Erythroblast (primary cell): ENCODE measurements at regions not wholly inside any gene's neighbourhood (a gene's known extent, or its start where the extent isn't known, plus 50 kb on each side); places are given as distances from the start of the nearest gene placed in this dataset.

ENCODE experiments used
- GATA1 ChIP-seq: IDR thresholded peaks from 2 replicates; pipeline ENCODE4 v1.6.1; 2011; ENCODE audit warnings: low read depth, mild to moderate bottlenecking, control low read depth, low read length, moderate library complexity
- POLR2A ChIP-seq: IDR thresholded peaks from 2 replicates; pipeline ENCODE4 v1.6.1; 2011; ENCODE audit warnings: mild to moderate bottlenecking, low read length

DNA sequence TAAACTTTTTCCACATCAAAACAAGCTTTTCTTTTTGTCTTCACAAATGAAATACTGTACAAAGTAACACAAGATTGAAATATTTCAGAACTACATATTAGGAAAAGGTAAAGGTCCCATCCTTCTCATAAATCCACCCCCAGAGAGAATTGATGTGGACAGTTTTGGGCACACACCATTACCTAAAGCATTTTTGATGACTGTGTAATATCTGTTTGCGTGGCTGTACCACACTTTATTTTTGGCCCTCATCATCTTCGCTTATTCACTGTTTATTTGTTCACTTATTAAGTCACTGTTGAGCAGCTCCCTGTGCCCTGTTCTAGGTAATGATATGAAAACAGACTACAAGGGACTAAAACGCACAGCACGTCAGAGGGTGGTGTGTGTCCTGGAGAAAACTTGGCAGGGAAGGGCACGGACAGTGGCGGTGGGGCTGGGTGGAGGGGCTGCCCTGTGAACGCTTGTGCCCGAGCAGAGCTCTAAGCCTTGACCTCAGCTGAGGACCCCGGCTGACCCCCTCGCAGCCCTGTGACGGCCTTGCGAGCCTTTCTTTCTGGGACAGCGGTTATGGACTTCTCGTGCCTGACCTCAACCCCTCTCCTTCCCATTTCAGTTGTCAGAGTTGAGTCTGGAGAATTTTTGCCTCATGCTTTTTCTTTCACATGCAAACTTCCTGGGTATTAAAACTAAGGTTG is 241.3 kb downstream of the EMX2 start:
- no peak for TF ChIP-seq POLR2A
- no peak for TF ChIP-seq GATA1
